Kidney epithelial cell (primary cell): ENCODE measurements at regions not wholly inside any gene's neighbourhood (a gene's known extent, or its start where the extent isn't known, plus 50 kb on each side); places are given as distances from the start of the nearest gene placed in this dataset.
"Not testable (repeated sequence)": the region's sequence is repeated elsewhere in the genome, so short reads cannot be mapped to it uniquely, and the experiment has no call there.

ENCODE experiments used
- DNase-seq: peaks from one replicate; pipeline ENCODE4 v3.0.0-alpha.2; 2010; ENCODE audit warnings: low read depth
- H3K27me3 ChIP-seq: 2 replicates; pipeline ENCODE4 v1.6.0; 2011; ENCODE audit warnings: low read length; ENCODE audit not compliant: control insufficient read depth, insufficient read depth
- H3K36me3 ChIP-seq: 2 replicates; pipeline ENCODE4 v1.5.1; 2011; ENCODE audit warnings: low read length; ENCODE audit not compliant: control insufficient read depth, insufficient read depth
- H3K4me3 ChIP-seq: 2 replicates; pipeline ENCODE4 v1.5.1; 2011; ENCODE audit warnings: low read depth, mild to moderate bottlenecking, control low read depth, low read length
- CTCF ChIP-seq: IDR thresholded peaks from 2 replicates; pipeline ENCODE4 v1.5.1; 2011; ENCODE audit warnings: mild to moderate bottlenecking, moderate library complexity, low read length, control low read depth, inconsistent platforms; ENCODE audit not compliant: insufficient read depth, poor library complexity, severe bottlenecking

GRCh38 chr5:8829323-8830029 is 716.4 kb downstream of the SEMA5A start:
- Histone ChIP-seq H3K27me3 (no peaks in the 10 kb centered on the region), H3K4me3 (no peak overlapping the region), H3K36me3 (no peaks in the 10 kb centered on the region)
- peak; percentile 99 for DNase-seq
- no peak for TF ChIP-seq CTCF

GRCh38 chr5:8831251-8831650 is 714.6 kb downstream of the SEMA5A start:
- no peak for DNase-seq
- no peaks in the 10 kb centered on the region for H3K27me3 ChIP-seq
- no peak overlapping the region for H3K4me3 ChIP-seq
- TF ChIP-seq CTCF, result no peak
- H3K36me3 ChIP-seq, result no peaks in the 10 kb centered on the region

- no peak for DNase-seq
- no peaks in the 10 kb centered on the region for H3K27me3 ChIP-seq
- H3K4me3 ChIP-seq, result no peak overlapping the region
- H3K36me3 ChIP-seq, result no peaks in the 10 kb centered on the region
- no peak for TF ChIP-seq CTCF
Measured at GRCh38 chr5:8831854-8832253, 714.0 kb downstream of the SEMA5A start.

- Histone ChIP-seq H3K36me3 (no peaks in the 10 kb centered on the region), H3K4me3 (no peak overlapping the region), H3K27me3 (no peaks in the 10 kb centered on the region)
- no peak for TF ChIP-seq CTCF
- no peak for DNase-seq
Measured at GRCh38 chr5:8839361-8840055, 706.4 kb downstream of the SEMA5A start.

GRCh38 chr5:8840237-8840636 is 705.6 kb downstream of the SEMA5A start:
- no peak for DNase-seq
- Histone ChIP-seq H3K27me3 (no peaks in the 10 kb centered on the region), H3K4me3 (no peak overlapping the region), H3K36me3 (no peaks in the 10 kb centered on the region)
- TF ChIP-seq CTCF, result no peak

- H3K4me3 ChIP-seq, H3K36me3 ChIP-seq, H3K27me3 ChIP-seq, DNase-seq: not testable (repeated sequence)
Measured at GRCh38 chr5:8840746-8841145, 705.1 kb downstream of the SEMA5A start.
